PC-3 (cell line): ENCODE measurements at regions not wholly inside any gene's neighbourhood (a gene's known extent, or its start where the extent isn't known, plus 50 kb on each side); places are given as distances from the start of the nearest gene placed in this dataset.

Experiments used
- ATAC-seq: fragments of 200-7000 bp; cut with Tn5 transposase; 2 replicates; pipeline ENCODE4 v1.9.1; 2020; ENCODE audit warnings: mild to moderate bottlenecking, moderate library complexity
- BruUV-seq: library from RNA; stranded (reverse); fragments of 400-500 nt; replicated peaks from 2 replicates; lab custom pipeline; 2021; lab: Mats Ljungman, UMichigan
- CTCF ChIA-PET: fragments of 300-600 bp; sonication (Branson Sonifier 250); formaldehyde crosslinking; loops from one replicate; lab custom pipeline; 2022; ENCODE audit warnings: antibody characterized with exemption; lab: Charles Lee
- POLR2A ChIA-PET: fragments of 300-600 bp; sonication (Branson Sonifier 250); formaldehyde crosslinking; loops from one replicate; lab custom pipeline; 2022; ENCODE audit warnings: antibody characterized with exemption; ENCODE audit not compliant: unreplicated experiment; lab: Charles Lee
- DNase-seq: peaks from one replicate; pipeline ENCODE4 v3.0.0-alpha.2; 2015
- H2AFZ ChIP-seq: fragments of 300-600 bp; sonication (generic); 2 replicates; pipeline ENCODE4 v1.6.0; 2016; ENCODE audit warnings: antibody characterized with exemption, low read length
- H3F3A ChIP-seq: fragments of 300-600 bp; sonication (generic); one replicate; pipeline ENCODE4 v1.6.0; 2017; ENCODE audit warnings: antibody characterized with exemption, low read length, control low read depth, mild to moderate bottlenecking; ENCODE audit not compliant: unreplicated experiment
- H3K27ac ChIP-seq: fragments of 300-600 bp; sonication (generic); 2 replicates; pipeline ENCODE4 v1.5.1; 2016; ENCODE audit warnings: mild to moderate bottlenecking, low read length
- H3K27me3 ChIP-seq: fragments of 300-600 bp; sonication (generic); 2 replicates; pipeline ENCODE4 v1.6.1; 2016; ENCODE audit warnings: low read length, mixed read lengths
- H3K36me3 ChIP-seq: fragments of 300-600 bp; sonication (generic); 2 replicates; pipeline ENCODE4 v1.6.1; 2016; ENCODE audit warnings: low read depth, mixed run types, low read length, mixed read lengths
- H3K4me1 ChIP-seq: fragments of 300-600 bp; sonication (generic); 2 replicates; pipeline ENCODE4 v1.5.1; 2016; ENCODE audit warnings: low read length; ENCODE audit not compliant: insufficient read depth
- H3K4me2 ChIP-seq: fragments of 300-600 bp; sonication (generic); 2 replicates; pipeline ENCODE4 v1.6.0; 2016; ENCODE audit warnings: low read length
- H3K4me3 ChIP-seq: fragments of 300-600 bp; sonication (generic); 2 replicates; pipeline ENCODE4 v1.5.1; 2016; ENCODE audit warnings: mild to moderate bottlenecking, low read length, mixed read lengths
- H3K79me2 ChIP-seq: fragments of 300-600 bp; sonication (generic); 2 replicates; pipeline ENCODE4 v1.6.1; 2017; ENCODE audit warnings: low read length, mixed read lengths
- H3K9ac ChIP-seq: fragments of 300-600 bp; sonication (generic); 2 replicates; pipeline ENCODE4 v1.6.0; 2016; ENCODE audit warnings: mild to moderate bottlenecking, low read length
- H3K9me2 ChIP-seq: fragments of 300-600 bp; sonication (generic); replicated peaks from 2 replicates; pipeline ENCODE4 v1.6.1; 2016; ENCODE audit warnings: mixed run types, low read length, mixed read lengths
- H3K9me3 ChIP-seq: fragments of 300-600 bp; sonication (generic); 2 replicates; pipeline ENCODE4 v1.6.1; 2016; ENCODE audit warnings: low read length, mixed read lengths
- H4K20me1 ChIP-seq: fragments of 300-600 bp; sonication (generic); 2 replicates; pipeline ENCODE4 v1.6.1; 2016; ENCODE audit warnings: low read length, mixed read lengths
- EZH2 ChIP-seq: fragments of 300-600 bp; sonication (generic); IDR thresholded peaks from one replicate; pipeline ENCODE4 v1.6.1; 2017; ENCODE audit warnings: antibody characterized with exemption, mild to moderate bottlenecking, low read length; ENCODE audit not compliant: unreplicated experiment
- EZH2phosphoT487 ChIP-seq: fragments of 300-600 bp; sonication (generic); IDR thresholded peaks from 2 replicates; pipeline ENCODE4 v1.6.1; 2018; ENCODE audit warnings: mild to moderate bottlenecking, antibody characterized with exemption, low read length, borderline replicate concordance
- intact Hi-C: fragments of 100-400 bp; cut with micrococcal nuclease; formaldehyde crosslinking; loops from 2 replicates; pipeline ENCODE4 v1.9.0; 2023
- TF ChIP-seq, protein P1 (sequence below): fragments of 300-600 bp; sonication (generic); conservative IDR thresholded peaks from 2 replicates; pipeline ENCODE4 v1.5.1; 2017; ENCODE audit warnings: antibody characterized with exemption, low read depth, mild to moderate bottlenecking, low read length

DNA sequence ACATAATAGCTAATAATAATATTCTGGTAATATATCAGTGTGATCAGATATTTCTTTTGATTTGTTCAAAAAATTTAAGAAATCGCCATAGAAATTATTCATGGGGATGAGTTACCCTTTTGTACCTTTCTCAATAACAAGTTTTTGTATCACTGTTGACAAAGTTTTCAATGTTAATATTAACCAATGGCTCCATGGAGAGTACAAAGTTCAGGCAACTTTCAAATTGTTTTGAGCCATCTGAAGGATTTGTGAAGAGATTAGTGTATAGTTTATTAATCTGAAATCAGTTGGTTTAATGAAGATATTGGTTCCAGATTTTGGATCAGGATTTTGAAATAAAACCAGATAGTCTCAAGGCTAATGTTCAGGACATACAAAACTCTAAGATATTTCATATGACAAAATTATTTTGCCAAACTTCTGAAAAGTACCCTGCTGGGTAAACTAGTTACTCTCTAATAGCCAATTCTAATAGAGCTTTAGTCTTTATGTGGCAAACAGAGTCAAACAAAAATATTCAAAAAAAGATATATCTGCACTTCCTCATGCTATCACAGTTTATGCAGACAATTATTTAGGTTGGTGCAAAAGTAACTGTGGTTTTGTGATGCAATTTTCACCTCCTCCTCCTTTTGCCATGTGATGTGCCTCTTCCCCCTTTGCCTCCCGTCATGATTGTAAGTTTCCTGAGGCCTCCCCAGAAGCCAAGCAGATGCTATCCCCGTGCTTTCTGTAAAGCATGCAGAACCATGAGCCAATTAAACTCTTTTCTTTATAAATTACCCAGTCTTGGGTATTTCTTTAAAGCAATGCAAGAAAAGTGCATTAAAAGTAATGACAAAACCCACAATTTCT, 1105.0 kb downstream of the PLA2G4A start:
- no peaks in the 10 kb centered on the region for H3K9me2 ChIP-seq
- no peaks in the 10 kb centered on the region for H3F3A ChIP-seq
- ATAC-seq: no peak
- no peak for TF ChIP-seq EZH2
- TF ChIP-seq EZH2phosphoT487: no peak
- TF ChIP-seq, protein P1, sequence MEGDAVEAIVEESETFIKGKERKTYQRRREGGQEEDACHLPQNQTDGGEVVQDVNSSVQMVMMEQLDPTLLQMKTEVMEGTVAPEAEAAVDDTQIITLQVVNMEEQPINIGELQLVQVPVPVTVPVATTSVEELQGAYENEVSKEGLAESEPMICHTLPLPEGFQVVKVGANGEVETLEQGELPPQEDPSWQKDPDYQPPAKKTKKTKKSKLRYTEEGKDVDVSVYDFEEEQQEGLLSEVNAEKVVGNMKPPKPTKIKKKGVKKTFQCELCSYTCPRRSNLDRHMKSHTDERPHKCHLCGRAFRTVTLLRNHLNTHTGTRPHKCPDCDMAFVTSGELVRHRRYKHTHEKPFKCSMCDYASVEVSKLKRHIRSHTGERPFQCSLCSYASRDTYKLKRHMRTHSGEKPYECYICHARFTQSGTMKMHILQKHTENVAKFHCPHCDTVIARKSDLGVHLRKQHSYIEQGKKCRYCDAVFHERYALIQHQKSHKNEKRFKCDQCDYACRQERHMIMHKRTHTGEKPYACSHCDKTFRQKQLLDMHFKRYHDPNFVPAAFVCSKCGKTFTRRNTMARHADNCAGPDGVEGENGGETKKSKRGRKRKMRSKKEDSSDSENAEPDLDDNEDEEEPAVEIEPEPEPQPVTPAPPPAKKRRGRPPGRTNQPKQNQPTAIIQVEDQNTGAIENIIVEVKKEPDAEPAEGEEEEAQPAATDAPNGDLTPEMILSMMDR: no peak
- intact Hi-C loops: no loop called here
- H3K9me3 ChIP-seq: no peaks in the 10 kb centered on the region
- no peaks in the 10 kb centered on the region for H3K36me3 ChIP-seq
- H3K4me1 ChIP-seq: no peaks in the 10 kb centered on the region
- BruUV-seq: no TSS peak
- H2AFZ ChIP-seq: no peak overlapping the region
- no peaks in the 10 kb centered on the region for H3K27me3 ChIP-seq
- no peak overlapping the region for H3K9ac ChIP-seq
- ChIA-PET CTCF (no interaction called here), POLR2A (no interaction called here)
- no peak overlapping the region for H3K4me2 ChIP-seq
- H3K79me2 ChIP-seq: no peaks in the 10 kb centered on the region
- no peaks in the 10 kb centered on the region for H4K20me1 ChIP-seq
- no peak overlapping the region for H3K27ac ChIP-seq
- no peak for DNase-seq
- no peak overlapping the region for H3K4me3 ChIP-seq

DNA sequence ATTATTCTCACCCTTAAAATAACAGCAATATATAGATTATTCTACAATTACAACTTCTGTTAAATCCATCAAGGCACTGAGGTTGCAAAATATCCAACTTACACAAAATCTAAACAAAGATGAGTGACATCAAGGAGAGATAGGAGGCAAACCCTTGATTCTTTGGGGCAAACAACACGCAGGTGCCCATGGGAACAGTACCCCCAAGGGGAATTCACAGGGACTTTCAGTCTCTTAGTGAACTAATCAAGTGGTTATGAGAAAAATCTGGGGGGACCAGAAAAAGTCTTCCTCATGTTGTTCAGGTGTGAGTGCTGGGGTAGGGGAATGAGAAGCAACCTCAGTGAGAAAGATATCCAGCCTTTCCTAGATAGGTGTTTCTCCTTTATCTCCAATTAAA, 1107.9 kb downstream of the PLA2G4A start:
- H3K27ac ChIP-seq: no peak overlapping the region
- H4K20me1 ChIP-seq: no peaks in the 10 kb centered on the region
- no peak for ATAC-seq
- ChIA-PET CTCF (no interaction called here), POLR2A (no interaction called here)
- no peaks in the 10 kb centered on the region for H3K9me2 ChIP-seq
- no peak overlapping the region for H3K9ac ChIP-seq
- intact Hi-C loops: no loop called here
- no peaks in the 10 kb centered on the region for H3K27me3 ChIP-seq
- BruUV-seq: no TSS peak
- H2AFZ ChIP-seq: no peak overlapping the region
- no peaks in the 10 kb centered on the region for H3K9me3 ChIP-seq
- no peak overlapping the region for H3K4me2 ChIP-seq
- H3K4me1 ChIP-seq: no peaks in the 10 kb centered on the region
- no peaks in the 10 kb centered on the region for H3F3A ChIP-seq
- no peaks in the 10 kb centered on the region for H3K36me3 ChIP-seq
- DNase-seq: no peak
- no peaks in the 10 kb centered on the region for H3K79me2 ChIP-seq
- TF ChIP-seq EZH2 (no peak), EZH2phosphoT487 (no peak)
- TF ChIP-seq, protein P1: no peak
- H3K4me3 ChIP-seq: no peak overlapping the region

DNA sequence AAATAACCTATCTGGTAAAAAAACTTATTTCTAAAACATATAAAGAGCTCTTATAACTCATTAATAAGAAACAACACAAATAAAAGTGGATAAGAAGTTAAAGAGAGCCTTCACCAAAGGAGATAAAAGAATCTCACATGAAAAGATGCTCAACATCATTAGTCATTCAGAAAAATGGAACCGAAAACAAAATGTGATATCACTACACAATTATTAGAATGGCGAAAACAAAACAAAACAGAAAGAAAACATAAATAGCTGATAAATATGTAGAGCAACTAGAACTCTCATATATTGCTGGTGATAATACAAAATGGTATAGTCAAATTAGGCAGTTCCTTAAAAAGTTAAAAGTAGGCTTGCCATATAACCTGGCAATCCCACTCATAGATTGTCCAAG, 1109.3 kb downstream of the PLA2G4A start:
- H3K4me3 ChIP-seq: no peak overlapping the region
- H3K9me3 ChIP-seq: no peaks in the 10 kb centered on the region
- H3K36me3 ChIP-seq: no peaks in the 10 kb centered on the region
- ATAC-seq: no peak
- no peaks in the 10 kb centered on the region for H3K79me2 ChIP-seq
- H3K4me1 ChIP-seq: no peaks in the 10 kb centered on the region
- ChIA-PET POLR2A (no interaction called here), CTCF (no interaction called here)
- no peaks in the 10 kb centered on the region for H3K9me2 ChIP-seq
- TF ChIP-seq, protein P1: no peak
- TF ChIP-seq EZH2phosphoT487 (no peak), EZH2 (no peak)
- no peak overlapping the region for H3K9ac ChIP-seq
- H3K4me2 ChIP-seq: no peak overlapping the region
- no peaks in the 10 kb centered on the region for H3F3A ChIP-seq
- intact Hi-C loops: no loop called here
- no TSS peak for BruUV-seq
- no peak overlapping the region for H3K27ac ChIP-seq
- no peaks in the 10 kb centered on the region for H4K20me1 ChIP-seq
- H2AFZ ChIP-seq: no peak overlapping the region
- DNase-seq: no peak
- H3K27me3 ChIP-seq: no peaks in the 10 kb centered on the region
